ENCODE measurements at regions not wholly inside any gene's neighbourhood (a gene's known extent, or its start where the extent isn't known, plus 50 kb on each side); places are given as distances from the start of the nearest gene placed in this dataset.

DNA sequence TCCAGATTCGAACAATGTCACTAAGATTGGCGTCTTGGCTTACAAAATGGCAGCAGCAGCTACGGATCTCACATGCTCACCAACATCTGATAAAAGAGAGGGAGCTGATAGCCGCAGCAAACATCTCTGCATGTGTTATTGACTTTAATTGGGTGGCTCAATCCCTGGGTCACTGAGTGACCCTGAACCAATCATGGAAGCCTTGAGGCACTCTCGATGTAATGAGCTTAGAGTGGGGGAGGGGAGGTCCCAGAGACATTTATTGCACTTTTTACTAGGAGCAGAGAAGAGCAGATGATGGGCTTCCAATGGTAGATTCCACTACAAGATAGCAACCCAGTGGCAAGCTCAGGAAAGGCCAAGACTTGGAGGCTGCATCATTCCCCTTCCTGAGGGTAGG is 238.7 kb downstream of the BMP7 start:
- ChIA-PET POLR2A (no interaction called here), RAD21 (ENCODE audit: low non-redundant PET in 1 of 2, low total read pairs in 2 of 2, uncharacterized antibody in 2 of 2, unreplicated experiment in 2 of 2) (no interaction called here), CTCF (no interaction called here)
- H3K4me2 ChIP-seq (ENCODE audit: low read length) = no peak overlapping the region
- H4K20me1 ChIP-seq (ENCODE audit: insufficient read depth) = no peaks in the 10 kb centered on the region
- no TSS peak for BruUV-seq (replicated peaks)
- no peak overlapping the region for H3K27ac ChIP-seq (ENCODE audit: low read depth, low read length)
- ATAC-seq (no peak), DNase-seq (ENCODE audit: low read depth, low spot score) (no peak)
- no peaks in the 10 kb centered on the region for H3K9me2 ChIP-seq (ENCODE audit: insufficient read depth)
- peaks cover 6 to 7% of the 10 kb centered on the region in 2 experiments; a peak in 1 of 4 replicates for H3K4me1 ChIP-seq (ENCODE audit: control insufficient read depth in 1 of 2, insufficient read depth in 2 of 2, low read length in 2 of 2)
- no peaks in the 10 kb centered on the region for H3K27me3 ChIP-seq (ENCODE audit: insufficient read depth, low read length)
- TF ChIP-seq ZNF274 (IDR thresholded peaks at IDR 0.05; ENCODE audit: low read depth, low read length) = no peak
- H3K36me3 ChIP-seq (ENCODE audit: control insufficient read depth in 1 of 2, insufficient read depth in 2 of 2, low read length in 2 of 2) = no peaks in the 10 kb centered on the region
- H3K9me3 ChIP-seq (ENCODE audit: control insufficient read depth in 1 of 2, insufficient read depth in 1 of 2, low read depth in 1 of 2, low read length in 2 of 2) = no peaks in the 10 kb centered on the region
- H2AFZ ChIP-seq (ENCODE audit: low read depth, low read length, poor library complexity, severe bottlenecking) = no peak overlapping the region
- intact Hi-C loops (cut with micrococcal nuclease) = no loop called here
- no peak overlapping the region for H3K4me3 ChIP-seq (replicated peaks in 1 of 2; ENCODE audit: low read depth in 1 of 2, low read length in 2 of 2)
- H3K79me2 ChIP-seq (ENCODE audit: insufficient read depth, low read length) = no peaks in the 10 kb centered on the region
- no peak overlapping the region for H3K9ac ChIP-seq (ENCODE audit: low read length)

DNA sequence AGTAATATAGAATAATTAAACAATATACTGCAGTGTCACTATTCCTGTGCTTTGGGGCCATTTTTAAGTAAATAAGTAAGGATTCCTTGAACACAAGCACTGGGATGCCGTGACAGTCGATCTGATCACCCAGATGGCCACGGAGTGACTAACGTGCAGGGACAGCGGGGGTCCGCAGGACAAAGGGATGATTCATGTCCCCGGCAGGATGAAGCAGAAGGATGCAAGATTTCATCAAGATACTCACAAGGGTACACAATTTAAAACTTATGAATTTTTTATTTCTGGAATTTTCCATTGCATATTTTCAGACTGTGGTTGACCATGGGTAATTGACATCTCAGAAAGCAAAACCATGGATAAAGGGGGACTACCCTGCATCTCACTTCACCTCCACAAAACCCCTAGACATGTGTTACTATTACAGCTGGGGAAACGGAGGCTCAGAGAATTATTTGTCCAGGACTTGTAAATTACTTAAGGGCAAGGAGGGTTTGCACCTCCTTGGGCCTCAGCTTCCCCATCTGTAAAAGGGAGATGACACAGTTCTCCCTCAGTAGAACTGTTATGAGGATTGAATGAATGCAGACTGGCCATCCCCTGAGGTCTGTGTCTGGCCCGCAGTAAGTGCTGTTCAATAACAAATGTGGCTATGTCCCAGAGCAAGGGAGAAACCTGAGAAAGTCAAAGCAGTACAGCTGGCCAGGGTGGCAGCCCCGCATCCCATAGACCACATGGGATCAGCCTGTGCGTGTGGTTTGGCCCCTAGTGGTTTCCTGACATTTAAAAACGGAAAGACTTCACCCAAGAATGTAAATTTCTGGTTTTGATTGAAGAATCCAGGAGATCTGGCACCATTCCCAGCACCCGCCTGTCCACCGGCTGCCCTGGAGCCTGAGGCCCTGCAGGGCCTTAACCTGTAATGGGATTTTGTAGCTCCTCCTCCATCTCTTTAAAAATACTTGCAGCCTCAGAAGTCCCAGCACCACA is 235.5 kb downstream of the BMP7 start:
- Histone ChIP-seq H3K27ac (ENCODE audit: low read depth, low read length) (no peak overlapping the region), H3K9ac (ENCODE audit: low read length) (no peak overlapping the region), H3K27me3 (ENCODE audit: insufficient read depth, low read length) (peaks cover 15% of the 10 kb centered on the region; the same call in 1 of the 2 replicates), H3K36me3 (ENCODE audit: control insufficient read depth in 1 of 2, insufficient read depth in 2 of 2, low read length in 2 of 2) (no peaks in the 10 kb centered on the region), H2AFZ (ENCODE audit: low read depth, low read length, poor library complexity, severe bottlenecking) (no peak overlapping the region), H3K4me1 (ENCODE audit: control insufficient read depth in 1 of 2, insufficient read depth in 2 of 2, low read length in 2 of 2) (peaks cover 6 to 7% of the 10 kb centered on the region in 2 experiments; a peak in 1 of 4 replicates), H4K20me1 (ENCODE audit: insufficient read depth) (no peaks in the 10 kb centered on the region), H3K79me2 (ENCODE audit: insufficient read depth, low read length) (no peaks in the 10 kb centered on the region), H3K9me2 (ENCODE audit: insufficient read depth) (no peaks in the 10 kb centered on the region), H3K4me2 (ENCODE audit: low read length) (no peak overlapping the region), H3K4me3 (replicated peaks in 1 of 2; ENCODE audit: low read depth in 1 of 2, low read length in 2 of 2) (no peak overlapping the region), H3K9me3 (ENCODE audit: control insufficient read depth in 1 of 2, insufficient read depth in 1 of 2, low read depth in 1 of 2, low read length in 2 of 2) (0 out of 4 replicates have a peak, but pooled peaks cover 0 to 3% of the 10 kb centered on the region in 2 experiments)
- TF ChIP-seq SP1 (IDR thresholded peaks at IDR 0.05; ENCODE audit: low read depth) = no peak
- DNase-seq (ENCODE audit: low read depth, low spot score) (no peak), ATAC-seq (peak; percentile 36)
- CTCF ChIA-PET = no interaction called here
- intact Hi-C loops (cut with micrococcal nuclease) = no loop called here
- BruUV-seq (replicated peaks) = no TSS peak
- POLR2A ChIA-PET = no interaction called here
- RAD21 ChIA-PET (ENCODE audit: low non-redundant PET in 1 of 2, low total read pairs in 2 of 2, uncharacterized antibody in 2 of 2, unreplicated experiment in 2 of 2) = no interaction called here
